ENCODE measurements at regions not wholly inside any gene's neighbourhood (a gene's known extent, or its start where the extent isn't known, plus 50 kb on each side); places are given as distances from the start of the nearest gene placed in this dataset.

DNA sequence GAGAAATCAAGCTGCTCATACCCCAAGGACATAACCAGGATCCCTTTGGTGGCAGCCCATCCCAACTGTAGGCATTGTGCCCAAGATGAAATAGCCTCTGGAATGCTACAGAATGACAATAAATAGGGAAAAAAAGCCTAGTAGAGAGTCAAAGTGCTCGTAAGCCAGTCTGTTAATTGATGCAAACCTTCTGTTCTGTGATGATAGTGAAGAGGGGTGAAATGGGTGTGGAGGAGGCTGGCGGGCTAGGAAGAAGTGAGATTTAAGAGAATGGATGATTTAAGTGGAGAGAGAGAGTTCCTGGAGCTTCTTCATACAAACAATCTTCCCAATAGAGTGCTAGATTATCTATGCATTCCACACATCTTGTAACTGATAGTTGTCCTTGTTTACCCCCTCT lies 301.0 kb upstream of the PCSK5 start:
- Histone ChIP-seq H3K9me3 (ENCODE audit: control extremely low read depth in 1 of 3, control insufficient read depth in 2 of 3, insufficient read depth in 1 of 3, low read length in 2 of 3) (no peaks in the 10 kb centered on the region), H3K4me3 (ENCODE audit: control extremely low read depth in 1 of 5, extremely low read depth in 1 of 5, insufficient read depth in 1 of 5, low read depth in 2 of 5, low read length in 4 of 5) (no peak overlapping the region), H4K20me1 (ENCODE audit: control insufficient read depth, insufficient read depth, low read length, poor library complexity, severe bottlenecking) (no peaks in the 10 kb centered on the region), H3K4me2 (replicated peaks; ENCODE audit: low read depth, low read length, poor library complexity, severe bottlenecking) (no peak overlapping the region), H3K79me2 (ENCODE audit: control insufficient read depth, insufficient read depth, low read length) (no peaks in the 10 kb centered on the region), H3K9ac (ENCODE audit: low read length) (no peak overlapping the region), H2AFZ (ENCODE audit: insufficient read depth, low read depth, low read length, poor library complexity, severe bottlenecking) (no peak overlapping the region), H3K27me3 (replicated peaks in 1 of 4; ENCODE audit: control extremely low read depth in 1 of 4, control insufficient read depth in 3 of 4, insufficient read depth in 4 of 4, low read length in 3 of 4) (no peaks in the 10 kb centered on the region), H3K4me1 (ENCODE audit: control insufficient read depth in 2 of 2, insufficient read depth in 2 of 2, low read length in 2 of 2) (no peaks in the 10 kb centered on the region), H3K27ac (ENCODE audit: low read length in 2 of 2) (no peak overlapping the region), H3K36me3 (replicated peaks in 1 of 2; ENCODE audit: control extremely low read depth in 1 of 2, control insufficient read depth in 1 of 2, extremely low read depth in 1 of 2, insufficient read depth in 2 of 2, low read length in 1 of 2) (no peaks in the 10 kb centered on the region)
- Mint-ChIP-seq H3K4me1 (no peaks in the 10 kb centered on the region), H3K9me3 (ENCODE audit: insufficient read depth) (no peaks in the 10 kb centered on the region), H3K27me3 (no peaks in the 10 kb centered on the region), H3K4me3 (no peak overlapping the region), H3K27ac (no peak overlapping the region)
- ATAC-seq (ENCODE audit: low read depth) (no peak), DNase-seq (no peak)
- WGBS (ENCODE audit: insufficient coverage), result 69% methylated on average over 1 of the region's 2 CpGs
- ChIA-PET POLR2A (no interaction called here), CTCF (no interaction called here)
- TF ChIP-seq, protein P1, sequence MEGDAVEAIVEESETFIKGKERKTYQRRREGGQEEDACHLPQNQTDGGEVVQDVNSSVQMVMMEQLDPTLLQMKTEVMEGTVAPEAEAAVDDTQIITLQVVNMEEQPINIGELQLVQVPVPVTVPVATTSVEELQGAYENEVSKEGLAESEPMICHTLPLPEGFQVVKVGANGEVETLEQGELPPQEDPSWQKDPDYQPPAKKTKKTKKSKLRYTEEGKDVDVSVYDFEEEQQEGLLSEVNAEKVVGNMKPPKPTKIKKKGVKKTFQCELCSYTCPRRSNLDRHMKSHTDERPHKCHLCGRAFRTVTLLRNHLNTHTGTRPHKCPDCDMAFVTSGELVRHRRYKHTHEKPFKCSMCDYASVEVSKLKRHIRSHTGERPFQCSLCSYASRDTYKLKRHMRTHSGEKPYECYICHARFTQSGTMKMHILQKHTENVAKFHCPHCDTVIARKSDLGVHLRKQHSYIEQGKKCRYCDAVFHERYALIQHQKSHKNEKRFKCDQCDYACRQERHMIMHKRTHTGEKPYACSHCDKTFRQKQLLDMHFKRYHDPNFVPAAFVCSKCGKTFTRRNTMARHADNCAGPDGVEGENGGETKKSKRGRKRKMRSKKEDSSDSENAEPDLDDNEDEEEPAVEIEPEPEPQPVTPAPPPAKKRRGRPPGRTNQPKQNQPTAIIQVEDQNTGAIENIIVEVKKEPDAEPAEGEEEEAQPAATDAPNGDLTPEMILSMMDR (IDR thresholded peaks at IDR 0.05), result no peak
- no peak for TF ChIP-seq EZH2 (IDR thresholded peaks at IDR 0.05; ENCODE audit: borderline replicate concordance, insufficient read depth, low read depth, low read length, poor library complexity, severe bottlenecking)
- intact Hi-C loops (cut with micrococcal nuclease), result no loop called here

DNA sequence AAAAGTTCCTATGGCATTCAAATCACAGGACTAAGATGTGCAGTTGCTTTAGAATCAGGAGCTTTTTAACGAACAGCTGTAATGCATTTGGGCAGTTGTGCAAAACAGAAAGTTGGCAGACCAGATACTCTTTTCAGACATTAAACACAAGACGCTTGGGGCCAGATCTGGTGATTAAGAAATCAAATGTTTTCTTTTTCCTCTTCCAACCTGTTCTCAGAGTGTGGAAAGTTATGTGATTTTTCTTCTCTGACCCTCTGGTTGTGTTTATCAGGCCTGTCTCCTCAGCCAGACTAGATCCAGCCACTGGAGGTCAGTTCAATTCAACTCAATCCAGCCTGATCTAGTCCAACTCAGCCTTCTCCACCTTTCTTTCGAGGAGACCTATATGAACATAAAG lies 298.5 kb upstream of the PCSK5 start:
- Histone ChIP-seq H3K27ac (ENCODE audit: low read length in 2 of 2) (no peak overlapping the region), H3K9me3 (ENCODE audit: control extremely low read depth in 1 of 3, control insufficient read depth in 2 of 3, insufficient read depth in 1 of 3, low read length in 2 of 3) (no peaks in the 10 kb centered on the region), H3K27me3 (replicated peaks in 1 of 4; ENCODE audit: control extremely low read depth in 1 of 4, control insufficient read depth in 3 of 4, insufficient read depth in 4 of 4, low read length in 3 of 4) (no peaks in the 10 kb centered on the region), H3K4me3 (ENCODE audit: control extremely low read depth in 1 of 5, extremely low read depth in 1 of 5, insufficient read depth in 1 of 5, low read depth in 2 of 5, low read length in 4 of 5) (no peak overlapping the region), H3K79me2 (ENCODE audit: control insufficient read depth, insufficient read depth, low read length) (no peaks in the 10 kb centered on the region), H4K20me1 (ENCODE audit: control insufficient read depth, insufficient read depth, low read length, poor library complexity, severe bottlenecking) (no peaks in the 10 kb centered on the region), H3K4me2 (replicated peaks; ENCODE audit: low read depth, low read length, poor library complexity, severe bottlenecking) (no peak overlapping the region), H3K4me1 (ENCODE audit: control insufficient read depth in 2 of 2, insufficient read depth in 2 of 2, low read length in 2 of 2) (no peaks in the 10 kb centered on the region), H3K36me3 (replicated peaks in 1 of 2; ENCODE audit: control extremely low read depth in 1 of 2, control insufficient read depth in 1 of 2, extremely low read depth in 1 of 2, insufficient read depth in 2 of 2, low read length in 1 of 2) (no peaks in the 10 kb centered on the region), H2AFZ (ENCODE audit: insufficient read depth, low read depth, low read length, poor library complexity, severe bottlenecking) (no peak overlapping the region), H3K9ac (ENCODE audit: low read length) (no peak overlapping the region)
- ATAC-seq (ENCODE audit: low read depth), result no peak
- no peak for DNase-seq
- no peak for TF ChIP-seq EZH2 (IDR thresholded peaks at IDR 0.05; ENCODE audit: borderline replicate concordance, insufficient read depth, low read depth, low read length, poor library complexity, severe bottlenecking)
- TF ChIP-seq, protein P1 (IDR thresholded peaks at IDR 0.05), result no peak
- Mint-ChIP-seq H3K4me1 (no peaks in the 10 kb centered on the region), H3K9me3 (ENCODE audit: insufficient read depth) (no peaks in the 10 kb centered on the region), H3K27me3 (no peaks in the 10 kb centered on the region), H3K4me3 (no peak overlapping the region), H3K27ac (no peak overlapping the region)
- intact Hi-C loops (cut with micrococcal nuclease), result no loop called here
- CTCF ChIA-PET, result no interaction called here
- 67% methylated on average over 1 of the region's 3 CpGs for WGBS (ENCODE audit: insufficient coverage)
- POLR2A ChIA-PET, result no interaction called here

Measured in B cell (primary cell).